IMR-90 (cell line): ENCODE measurements at regions not wholly inside any gene's neighbourhood (a gene's known extent, or its start where the extent isn't known, plus 50 kb on each side); places are given as distances from the start of the nearest gene placed in this dataset.

Experiments used
- ATAC-seq: fragments of 200-7000 bp; cut with Tn5 transposase; 2 replicates; pipeline ENCODE4 v1.9.1; 2020; ENCODE audit warnings: low read depth, mild to moderate bottlenecking, moderate library complexity
- BruUV-seq: library from RNA; stranded (reverse); fragments of 400-500 nt; replicated peaks from 2 replicates; lab custom pipeline; 2021; lab: Mats Ljungman, UMichigan
- CTCF ChIA-PET: fragments of 300-600 bp; formaldehyde crosslinking; extraction: SDS; loops from one replicate; lab custom pipeline; 2021; ENCODE audit warnings: antibody characterized with exemption; lab: Yijun Ruan, JAX
- POLR2A ChIA-PET: fragments of 300-600 bp; sonication (Branson Sonifier 250); formaldehyde crosslinking; loops from one replicate; lab custom pipeline; 2022; ENCODE audit warnings: antibody characterized with exemption; ENCODE audit not compliant: unreplicated experiment; lab: Charles Lee
- DNase-seq: peaks from one replicate; pipeline ENCODE4 v3.0.0; 2013
- H2AFZ ChIP-seq: replicated peaks from 2 replicates; pipeline ENCODE3; 2013; ENCODE audit warnings: low read length, mild to moderate bottlenecking; ENCODE audit not compliant: poor library complexity
- H2AK5ac ChIP-seq: 2 replicates; pipeline ENCODE4 v1.6.1; 2013; ENCODE audit warnings: low read depth, low read length, inconsistent platforms
- H2AK9ac ChIP-seq: replicated peaks from 2 replicates; pipeline ENCODE3; 2013; ENCODE audit warnings: mild to moderate bottlenecking, low read depth, low read length, moderate library complexity; ENCODE audit not compliant: poor library complexity
- H2BK120ac ChIP-seq: 2 replicates; pipeline ENCODE4 v1.6.1; 2013; ENCODE audit warnings: low read depth, low read length, inconsistent platforms
- H2BK15ac ChIP-seq: 3 replicates; pipeline ENCODE4 v1.6.1; 2013; ENCODE audit warnings: low read depth, low read length, inconsistent platforms
- H2BK20ac ChIP-seq: 2 replicates; pipeline ENCODE4 v1.6.1; 2013; ENCODE audit warnings: low read depth, mild to moderate bottlenecking, inconsistent platforms, low read length, moderate library complexity
- H2BK5ac ChIP-seq: 2 replicates; pipeline ENCODE4 v1.6.1; 2013; ENCODE audit warnings: mild to moderate bottlenecking, low read depth, low read length, inconsistent platforms; ENCODE audit not compliant: poor library complexity, severe bottlenecking
- H3K14ac ChIP-seq: replicated peaks from 2 replicates; pipeline ENCODE4 v1.6.1; 2013; ENCODE audit warnings: low read depth, low read length, inconsistent platforms
- H3K18ac ChIP-seq: 2 replicates; pipeline ENCODE4 v1.6.1; 2013; ENCODE audit warnings: low read depth, low read length, control low read depth
- H3K23ac ChIP-seq: 2 replicates; pipeline ENCODE4 v1.6.1; 2013; ENCODE audit warnings: low read depth, low read length, inconsistent platforms
- H3K27ac ChIP-seq: 2 replicates; pipeline ENCODE4 v1.5.1; 2013; ENCODE audit warnings: mild to moderate bottlenecking, control low read depth, low read length; ENCODE audit not compliant: insufficient read depth
- H3K27me3 ChIP-seq: 2 replicates; pipeline ENCODE4 v1.6.1; 2013; ENCODE audit warnings: low read length; ENCODE audit not compliant: control insufficient read depth, insufficient read depth
- H3K36me3 ChIP-seq: 2 replicates; pipeline ENCODE4 v1.6.1; 2013; ENCODE audit warnings: low read length, mixed read lengths; ENCODE audit not compliant: control insufficient read depth, insufficient read depth
- H3K4ac ChIP-seq: 2 replicates; pipeline ENCODE4 v1.6.1; 2013; ENCODE audit warnings: low read depth, low read length, inconsistent platforms
- H3K4me1 ChIP-seq: 2 replicates; pipeline ENCODE4 v1.6.1; 2013; ENCODE audit warnings: low read length, mixed read lengths; ENCODE audit not compliant: control insufficient read depth, insufficient read depth
- H3K4me2 ChIP-seq: 2 replicates; pipeline ENCODE4 v1.6.1; 2013; ENCODE audit warnings: low read depth, mild to moderate bottlenecking, control low read depth, low read length, moderate library complexity
- H3K4me3 ChIP-seq: 2 replicates; pipeline ENCODE4 v1.5.1; 2013; ENCODE audit warnings: low read depth, mild to moderate bottlenecking, control low read depth, low read length, moderate library complexity; ENCODE audit not compliant: insufficient read depth
- H3K56ac ChIP-seq: 2 replicates; pipeline ENCODE4 v1.6.1; 2013; ENCODE audit warnings: low read length, inconsistent platforms; ENCODE audit not compliant: insufficient read depth; ENCODE audit errors: extremely low read depth
- H3K79me1 ChIP-seq, 2 experiments: 2 replicates each; pipeline ENCODE4 v1.6.1; 2013; ENCODE audit warnings: low read length in 2 of 2, inconsistent platforms in 1 of 2, low read depth in 1 of 2
- H3K9ac ChIP-seq: 2 replicates; pipeline ENCODE4 v1.6.1; 2013; ENCODE audit warnings: low read depth, low read length, control low read depth
- H3K9me1 ChIP-seq: 2 replicates; pipeline ENCODE4 v1.6.1; 2013; ENCODE audit warnings: low read length, inconsistent platforms; ENCODE audit not compliant: insufficient read depth
- H3K9me3 ChIP-seq: 2 replicates; pipeline ENCODE4 v1.6.1; 2013; ENCODE audit warnings: low read length; ENCODE audit not compliant: control insufficient read depth, insufficient read depth
- H4K20me1 ChIP-seq: 2 replicates; pipeline ENCODE4 v1.6.1; 2013; ENCODE audit warnings: low read length, inconsistent platforms; ENCODE audit not compliant: insufficient read depth
- H4K5ac ChIP-seq: 2 replicates; pipeline ENCODE4 v1.6.1; 2013; ENCODE audit warnings: mild to moderate bottlenecking, low read depth, low read length, control low read depth
- H4K8ac ChIP-seq, 2 experiments: 2 replicates each; pipeline ENCODE4 v1.6.1; 2013; ENCODE audit warnings: low read depth in 2 of 2, low read length in 2 of 2, control low read depth in 1 of 2, inconsistent platforms in 1 of 2
- H4K91ac ChIP-seq: 2 replicates; pipeline ENCODE4 v1.6.1; 2013; ENCODE audit warnings: low read depth, low read length, inconsistent platforms; ENCODE audit not compliant: insufficient read depth
- MAZ ChIP-seq: IDR thresholded peaks from 2 replicates; pipeline ENCODE4 v1.6.1; 2012; ENCODE audit warnings: low read depth, mild to moderate bottlenecking, low read length, improper control_type of control experiment, moderate library complexity, borderline replicate concordance
- WGBS, 2 experiments: methylation state at CpG; one replicate each; pipeline versions ENCODE4 v1.1.5 to v1.1.7; 2013; ENCODE audit warnings: missing lambda C conversion rate in 2 of 2; ENCODE audit not compliant: insufficient read length in 1 of 2; ENCODE audit errors: extremely low coverage in 2 of 2; 5-methylcytosine and 5-hydroxymethylcytosine counted together
- dilution Hi-C: fragments of 300-500 bp; cut with HindIII; formaldehyde crosslinking; loops from one replicate; pipeline ENCODE4 v1.14.3; 2018; ENCODE audit warnings: low sequenced_read_pairs; ENCODE audit not compliant: unreplicated experiment
- in situ Hi-C: fragments of 300-500 bp; cut with MboI; formaldehyde crosslinking; loops from 3 replicates; pipeline ENCODE4 v1.14.3; 2019; ENCODE audit warnings: low sequenced_read_pairs, inconsistent platforms, mixed read lengths
- intact Hi-C: fragments of 100-400 bp; cut with micrococcal nuclease; formaldehyde crosslinking; loops from 2 replicates; pipeline ENCODE4 v1.10.0; 2022

- H3K79me1 ChIP-seq, result no peaks in the 10 kb centered on the region
- H4K5ac ChIP-seq, result no peak overlapping the region
- H3K9me3 ChIP-seq, result no peaks in the 10 kb centered on the region
- no peak overlapping the region for H2BK15ac ChIP-seq
- H3K36me3 ChIP-seq, result no peaks in the 10 kb centered on the region
- DNase-seq (no peak), ATAC-seq (no peak)
- H3K14ac ChIP-seq, result no peak overlapping the region
- no peak overlapping the region for H2AK5ac ChIP-seq
- no peak overlapping the region for H2BK20ac ChIP-seq
- H3K18ac ChIP-seq, result no peak overlapping the region
- no peak overlapping the region for H4K8ac ChIP-seq
- no peak overlapping the region for H2BK120ac ChIP-seq
- TF ChIP-seq MAZ, result no peak
- no peak overlapping the region for H2AFZ ChIP-seq
- no peak overlapping the region for H4K91ac ChIP-seq
- H2BK5ac ChIP-seq, result no peak overlapping the region
- H4K20me1 ChIP-seq, result no peaks in the 10 kb centered on the region
- H3K9me1 ChIP-seq, result no peaks in the 10 kb centered on the region
- WGBS, 2 experiments, result no CpG with 5 or more reads among the region's 2 CpGs
- H2AK9ac ChIP-seq, result no peak overlapping the region
- no TSS peak for BruUV-seq
- H3K4ac ChIP-seq, result no peak overlapping the region
- no peak overlapping the region for H3K56ac ChIP-seq
- H3K9ac ChIP-seq, result no peak overlapping the region
- dilution Hi-C loops, result no loop called here
- ChIA-PET CTCF (no interaction called here), POLR2A (no interaction called here)
- H3K27ac ChIP-seq, result no peak overlapping the region
- H3K4me1 ChIP-seq, result no peaks in the 10 kb centered on the region
- H3K27me3 ChIP-seq, result no peaks in the 10 kb centered on the region
- H3K4me2 ChIP-seq, result no peak overlapping the region
- intact Hi-C loops, result no loop called here
- no peak overlapping the region for H3K4me3 ChIP-seq
- in situ Hi-C loops, result no loop called here
- H3K23ac ChIP-seq, result no peak overlapping the region
Observed at GRCh38 chr2:145203891-145204290, 684.0 kb upstream of the ZEB2 start.
